Panc1 (cell line): ENCODE measurements at regions not wholly inside any gene's neighbourhood (a gene's known extent, or its start where the extent isn't known, plus 50 kb on each side); places are given as distances from the start of the nearest gene placed in this dataset.

Experiments
- ATAC-seq: fragments of 200-7000 bp; cut with Tn5 transposase; 2 replicates; pipeline ENCODE4 v1.9.1; 2020; ENCODE audit warnings: mild to moderate bottlenecking, moderate library complexity
- BruUV-seq: library from RNA; stranded (reverse); fragments of 400-500 nt; replicated peaks from 2 replicates; lab custom pipeline; 2021; lab: Mats Ljungman, UMichigan
- CTCF ChIA-PET: fragments of 300-600 bp; sonication (Branson Sonifier 250); formaldehyde crosslinking; loops from one replicate; lab custom pipeline; 2022; ENCODE audit warnings: antibody characterized with exemption; lab: Charles Lee
- POLR2A ChIA-PET: fragments of 300-600 bp; sonication (Branson Sonifier 250); formaldehyde crosslinking; loops from one replicate; lab custom pipeline; 2022; ENCODE audit warnings: antibody characterized with exemption; lab: Charles Lee
- DNase-seq: peaks from one replicate; pipeline ENCODE4 v3.0.0-alpha.2; 2010; ENCODE audit warnings: low read depth, low spot score
- H3K27ac ChIP-seq: 2 replicates; pipeline ENCODE4 v1.5.1; 2011; ENCODE audit warnings: mild to moderate bottlenecking, low read length, inconsistent platforms
- H3K27me3 ChIP-seq: fragments of 200-500 bp; sonication (Bioruptor generic); 2 replicates; pipeline ENCODE4 v1.6.0; 2014; ENCODE audit warnings: low read length, inconsistent platforms; ENCODE audit not compliant: control insufficient read depth, insufficient read depth
- H3K36me3 ChIP-seq: fragments of 200-500 bp; sonication (Bioruptor generic); 2 replicates; pipeline ENCODE4 v1.5.1; 2014; ENCODE audit warnings: inconsistent platforms, mild to moderate bottlenecking, low read length, moderate library complexity; ENCODE audit not compliant: control insufficient read depth, insufficient read depth
- H3K4me1 ChIP-seq: 2 replicates; pipeline ENCODE4 v1.5.1; 2011; ENCODE audit warnings: inconsistent platforms, mild to moderate bottlenecking, low read length, moderate library complexity; ENCODE audit not compliant: control insufficient read depth, insufficient read depth
- H3K4me3 ChIP-seq, 2 experiments: 2 replicates each; pipeline ENCODE4 v1.5.1; 2011 to 2012; ENCODE audit warnings: low read depth in 2 of 2, low read length in 2 of 2, mild to moderate bottlenecking in 2 of 2, inconsistent platforms in 1 of 2, moderate library complexity in 1 of 2
- H3K9me3 ChIP-seq: fragments of 200-500 bp; sonication (Bioruptor generic); 2 replicates; pipeline ENCODE4 v1.5.1; 2014; ENCODE audit warnings: low read depth, mild to moderate bottlenecking, inconsistent platforms, low read length, moderate library complexity; ENCODE audit not compliant: control insufficient read depth, insufficient read depth
- CTCF ChIP-seq: fragments of 450-650 bp; IDR thresholded peaks from 2 replicates; pipeline ENCODE4 v1.5.1; 2017; ENCODE audit warnings: mild to moderate bottlenecking
- POLR2AphosphoS5 ChIP-seq: IDR thresholded peaks from 2 replicates; pipeline ENCODE4 v1.6.1; 2012; ENCODE audit warnings: mild to moderate bottlenecking, low read depth, low read length, moderate library complexity
- REST ChIP-seq, 2 experiments: IDR thresholded peaks; 2 replicates each; pipeline ENCODE4 v1.6.1; 2011 to 2012; ENCODE audit warnings: low read depth in 2 of 2, control low read depth in 1 of 2, low read length in 1 of 2, mild to moderate bottlenecking in 1 of 2, moderate library complexity in 1 of 2; ENCODE audit not compliant: insufficient read depth in 1 of 2
- SIN3A ChIP-seq: IDR thresholded peaks from 2 replicates; pipeline ENCODE4 v1.6.1; 2012; ENCODE audit warnings: low read depth, mild to moderate bottlenecking, low read length, moderate library complexity, borderline replicate concordance; ENCODE audit not compliant: insufficient read depth
- TCF7L2 ChIP-seq: IDR thresholded peaks from 2 replicates; pipeline ENCODE4 v1.6.1; 2011; ENCODE audit warnings: mild to moderate bottlenecking, low read depth, low read length, inconsistent platforms
- in situ Hi-C: cut with HindIII; loops from 2 replicates; pipeline ENCODE4 v1.10.0; 2016; ENCODE audit warnings: low sequenced_read_pairs, low pct_unique_long_range_greater_than_20kb
- intact Hi-C: fragments of 100-400 bp; cut with micrococcal nuclease; formaldehyde crosslinking; loops from one replicate; pipeline ENCODE4 v1.10.0; 2022; ENCODE audit not compliant: unreplicated experiment

DNA sequence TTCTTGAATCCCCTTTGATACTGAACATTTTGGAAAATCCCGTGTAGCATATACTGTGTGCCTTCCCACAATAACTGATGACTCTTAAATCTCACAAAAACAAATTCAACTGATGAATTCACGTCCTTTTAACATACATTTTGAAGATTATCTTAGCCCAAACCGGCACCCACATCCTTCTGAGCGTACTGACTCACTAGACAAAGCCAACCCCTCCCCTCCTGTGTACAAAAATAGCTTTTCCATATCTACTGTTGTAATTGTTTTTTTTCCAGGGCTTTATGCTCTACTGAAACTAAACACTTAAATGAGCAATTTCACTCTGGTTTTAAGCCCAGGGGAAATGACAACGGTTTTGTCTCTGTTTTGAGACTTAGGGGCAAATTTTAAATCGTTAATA lies 109.4 kb upstream of the ATF7IP start:
- CTCF ChIA-PET, result no interaction called here
- intact Hi-C loops (loop anchor here (10.0 kb wide), 2 partner anchors 109 to 139 kb away; partner anchors contain the start of gene ATF7IP), in situ Hi-C loops (no loop called here)
- DNase-seq (no peak), ATAC-seq (no peak)
- Histone ChIP-seq H3K4me1 (peaks cover 17% of the 10 kb centered on the region), H3K27me3 (no peaks in the 10 kb centered on the region), H3K4me3 (no peak overlapping the region), H3K27ac (peak overlapping the region; percentile 65; the same call in 1 of the 2 replicates), H3K9me3 (no peaks in the 10 kb centered on the region), H3K36me3 (no peaks in the 10 kb centered on the region)
- POLR2A ChIA-PET, result no interaction called here
- TF ChIP-seq POLR2AphosphoS5, result no peak
- TF ChIP-seq CTCF, result no peak
- TF ChIP-seq REST (IDR thresholded peaks at IDR 0.05; ENCODE audit: insufficient read depth in 1 of 2, low read depth in 2 of 2, low read length in 1 of 2), result no peak
- no peak for TF ChIP-seq TCF7L2
- no peak for TF ChIP-seq SIN3A
- BruUV-seq, result no TSS peak

DNA sequence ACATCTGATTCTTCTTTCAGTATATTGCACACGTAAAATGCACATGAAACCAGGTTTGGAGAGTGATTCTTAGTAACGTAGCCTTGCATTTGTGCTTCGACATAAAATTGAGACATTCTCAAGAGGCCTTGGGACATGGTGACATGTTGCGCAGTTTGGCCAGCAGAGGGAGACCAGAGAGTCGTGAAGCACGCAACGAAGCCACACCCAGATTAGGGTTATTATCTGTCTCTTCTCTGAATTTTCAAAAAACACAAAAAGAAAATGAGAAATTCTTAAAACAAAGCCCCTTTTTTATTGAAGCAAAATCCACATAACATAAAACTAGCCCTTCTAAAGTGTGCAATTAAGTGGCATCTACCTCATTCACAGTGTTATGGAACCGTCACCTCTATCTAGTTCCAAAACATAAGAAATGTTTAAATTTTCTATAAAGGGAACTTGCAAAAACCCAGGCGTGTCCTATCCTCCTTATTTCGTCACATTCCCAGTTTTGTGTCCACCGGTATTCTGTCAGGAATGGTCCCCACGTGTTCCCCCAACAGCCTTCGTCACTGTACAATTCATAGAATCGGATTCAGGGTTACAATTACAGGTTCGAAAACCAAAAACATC lies 108.8 kb upstream of the ATF7IP start:
- TF ChIP-seq POLR2AphosphoS5, result no peak
- no peak for TF ChIP-seq REST (IDR thresholded peaks at IDR 0.05; ENCODE audit: insufficient read depth in 1 of 2, low read depth in 2 of 2, low read length in 1 of 2)
- no peak for TF ChIP-seq TCF7L2
- peak; percentile 76 for TF ChIP-seq CTCF
- no peak for TF ChIP-seq SIN3A
- ChIA-PET POLR2A (no interaction called here), CTCF (no interaction called here)
- intact Hi-C loops, result loop anchor here (10.0 kb wide), 2 partner anchors 108 to 138 kb away; partner anchors contain the start of gene ATF7IP
- Histone ChIP-seq H3K4me3 (no peak overlapping the region), H3K27me3 (no peaks in the 10 kb centered on the region), H3K36me3 (no peaks in the 10 kb centered on the region), H3K27ac (peak overlapping the region; percentile 86), H3K9me3 (no peaks in the 10 kb centered on the region), H3K4me1 (peaks cover 17% of the 10 kb centered on the region)
- no peak for DNase-seq
- in situ Hi-C loops, result no loop called here
- BruUV-seq, result no TSS peak
- no peak; the same call in 1 of the 2 replicates for ATAC-seq
